NCI-H1092 treated with DMSO at 0.1 percent for 48 hours (cell line): ENCODE measurements at regions not wholly inside any gene's neighbourhood (a gene's known extent, or its start where the extent isn't known, plus 50 kb on each side); places are given as distances from the start of the nearest gene placed in this dataset.
"Not testable (repeated sequence)": the region's sequence is repeated elsewhere in the genome, so short reads cannot be mapped to it uniquely, and the experiment has no call there.

Experiments
- DNase-seq: peaks from one replicate; lab custom pipeline; 2025; lab: John Stamatoyannopoulos, UW

- DNase-seq: no peak
Measured at GRCh38 chr11:25159341-25159740, 662.5 kb downstream of the LUZP2 start.

- no peak for DNase-seq
Measured at GRCh38 chr11:25163421-25163820, 666.6 kb downstream of the LUZP2 start.

GRCh38 chr11:25180187-25180586 lies 683.3 kb downstream of the LUZP2 start:
- no peak for DNase-seq

GRCh38 chr11:25183411-25183810 lies 686.6 kb downstream of the LUZP2 start:
- DNase-seq: no peak

GRCh38 chr11:25197515-25197914 lies 700.7 kb downstream of the LUZP2 start:
- no peak for DNase-seq

GRCh38 chr11:25198704-25199103 lies 701.9 kb downstream of the LUZP2 start:
- DNase-seq: no peak

GRCh38 chr11:25200925-25201324 lies 704.1 kb downstream of the LUZP2 start:
- no peak for DNase-seq

- no peak for DNase-seq
Measured at GRCh38 chr11:25206762-25207161, 709.9 kb downstream of the LUZP2 start.

GRCh38 chr11:25211635-25212254 lies 714.9 kb downstream of the LUZP2 start:
- no peak for DNase-seq

GRCh38 chr11:25214535-25215176 lies 717.8 kb downstream of the LUZP2 start:
- no peak for DNase-seq

GRCh38 chr11:25218036-25218435 lies 721.2 kb downstream of the LUZP2 start:
- no peak for DNase-seq

- no peak for DNase-seq
Measured at GRCh38 chr11:25225078-25225477, 728.2 kb downstream of the LUZP2 start.

- DNase-seq: no peak
Measured at GRCh38 chr11:25242928-25243327, 746.1 kb downstream of the LUZP2 start.

GRCh38 chr11:25244126-25244525 lies 747.3 kb downstream of the LUZP2 start:
- no peak for DNase-seq

GRCh38 chr11:25247336-25247735 lies 750.5 kb downstream of the LUZP2 start:
- no peak for DNase-seq

- no peak for DNase-seq
Measured at GRCh38 chr11:25252854-25253253, 756.0 kb downstream of the LUZP2 start.

- not testable (repeated sequence) for DNase-seq
Measured at GRCh38 chr11:25263861-25264260, 767.0 kb downstream of the LUZP2 start.

- no peak for DNase-seq
Measured at GRCh38 chr11:25271301-25271700, 774.4 kb downstream of the LUZP2 start.

- no peak for DNase-seq
Measured at GRCh38 chr11:25272214-25272613, 775.4 kb downstream of the LUZP2 start.

- DNase-seq: not testable (repeated sequence)
Measured at GRCh38 chr11:25280821-25281220, 784.0 kb downstream of the LUZP2 start.

- no peak for DNase-seq
Measured at GRCh38 chr11:25293166-25293565, 796.3 kb downstream of the LUZP2 start.

GRCh38 chr11:25298450-25298849 lies 801.6 kb downstream of the LUZP2 start:
- DNase-seq: no peak

- DNase-seq: no peak
Measured at GRCh38 chr11:25309818-25310217, 813.0 kb downstream of the LUZP2 start.

GRCh38 chr11:25317216-25317615 lies 820.4 kb downstream of the LUZP2 start:
- no peak for DNase-seq
